Hepatocyte (in vitro differentiated cells): ENCODE measurements at regions not wholly inside any gene's neighbourhood (a gene's known extent, or its start where the extent isn't known, plus 50 kb on each side); places are given as distances from the start of the nearest gene placed in this dataset.
"Not testable (repeated sequence)": the region's sequence is repeated elsewhere in the genome, so short reads cannot be mapped to it uniquely, and the experiment has no call there.

Experiments
- DNase-seq: peaks from one replicate; pipeline ENCODE4 v3.0.0-alpha.2; 2016; ENCODE audit warnings: low spot score
- H2AFZ ChIP-seq: fragments of 200-600 bp; sonication (generic); 2 replicates; pipeline ENCODE4 v1.6.0; 2016; ENCODE audit warnings: antibody characterized with exemption, mild to moderate bottlenecking
- H3K27ac ChIP-seq: fragments of 200-600 bp; sonication (generic); 2 replicates; pipeline ENCODE4 v1.5.1; 2016; ENCODE audit warnings: mild to moderate bottlenecking
- H3K27me3 ChIP-seq: fragments of 200-600 bp; sonication (generic); 2 replicates; pipeline ENCODE4 v1.6.1; 2016
- H3K36me3 ChIP-seq: fragments of 200-600 bp; sonication (generic); replicated peaks from 2 replicates; pipeline ENCODE4 v1.5.1; 2016; ENCODE audit warnings: low read depth; ENCODE audit not compliant: insufficient read depth
- H3K4me1 ChIP-seq: fragments of 200-600 bp; sonication (generic); 2 replicates; pipeline ENCODE4 v1.5.1; 2016; ENCODE audit warnings: mild to moderate bottlenecking, moderate library complexity; ENCODE audit not compliant: insufficient read depth
- H3K4me2 ChIP-seq: fragments of 200-600 bp; sonication (generic); 2 replicates; pipeline ENCODE4 v1.6.0; 2016
- H3K4me3 ChIP-seq: fragments of 200-600 bp; sonication (generic); 2 replicates; pipeline ENCODE4 v1.5.1; 2016; ENCODE audit warnings: mild to moderate bottlenecking
- H3K79me2 ChIP-seq: fragments of 200-600 bp; sonication (generic); 2 replicates; pipeline ENCODE4 v1.6.0; 2017; ENCODE audit warnings: mild to moderate bottlenecking
- H3K9me2 ChIP-seq: fragments of 200-600 bp; sonication (generic); replicated peaks from 2 replicates; pipeline ENCODE4 v1.6.0; 2017; ENCODE audit warnings: mild to moderate bottlenecking; ENCODE audit not compliant: insufficient read depth
- H3K9me3 ChIP-seq: fragments of 200-600 bp; sonication (generic); 2 replicates; pipeline ENCODE4 v1.5.1; 2016; ENCODE audit warnings: low read depth, mild to moderate bottlenecking
- H4K20me1 ChIP-seq: fragments of 200-600 bp; sonication (generic); 2 replicates; pipeline ENCODE4 v1.6.0; 2016; ENCODE audit warnings: mild to moderate bottlenecking; ENCODE audit not compliant: insufficient read depth, poor library complexity, severe bottlenecking
- CTCF ChIP-seq: fragments of 200-600 bp; sonication (generic); IDR thresholded peaks from 2 replicates; pipeline ENCODE4 v1.5.1; 2016; ENCODE audit warnings: antibody characterized with exemption, mild to moderate bottlenecking; ENCODE audit not compliant: poor library complexity
- EZH2 ChIP-seq: fragments of 200-600 bp; sonication (generic); IDR thresholded peaks from 2 replicates; pipeline ENCODE4 v1.6.1; 2016; ENCODE audit warnings: antibody characterized with exemption, mild to moderate bottlenecking, borderline replicate concordance
- EZH2phosphoT487 ChIP-seq: fragments of 200-600 bp; sonication (generic); IDR thresholded peaks from one replicate; pipeline ENCODE4 v1.6.1; 2018; ENCODE audit warnings: antibody characterized with exemption, mild to moderate bottlenecking, low read depth, moderate library complexity; ENCODE audit not compliant: unreplicated experiment, severe bottlenecking
- WGBS: methylation state at CpG from one replicate; pipeline ENCODE4 v1.1.6; 2016; ENCODE audit warnings: low lambda C conversion rate; ENCODE audit errors: missing lambda C conversion rate; 5-methylcytosine and 5-hydroxymethylcytosine counted together

DNA sequence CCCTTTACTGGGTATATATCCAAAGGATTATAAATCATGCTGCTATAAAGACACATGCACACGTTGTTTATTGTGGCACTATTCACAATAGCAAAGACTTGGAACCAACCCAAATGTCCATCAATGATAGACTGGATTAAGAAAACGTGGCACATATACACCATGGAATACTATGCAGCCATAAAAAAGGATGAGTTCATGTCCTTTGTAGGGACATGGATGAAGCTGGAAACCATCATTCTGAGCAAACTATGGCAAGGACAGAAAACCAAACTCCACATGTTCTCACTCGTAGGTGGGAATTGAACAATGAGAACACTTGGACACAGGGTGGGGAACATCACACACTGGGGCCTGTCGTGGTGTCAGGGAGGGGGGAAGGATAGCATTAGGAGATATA lies 59.2 kb downstream of the CXorf49B start:
- H4K20me1 ChIP-seq, H3K36me3 ChIP-seq, H3K9me2 ChIP-seq, H3K27ac ChIP-seq, H3K4me3 ChIP-seq, H3K4me2 ChIP-seq, H3K79me2 ChIP-seq, H3K27me3 ChIP-seq, DNase-seq, H2AFZ ChIP-seq, H3K9me3 ChIP-seq, H3K4me1 ChIP-seq: not testable (repeated sequence)
- WGBS: 57% methylated on average over 4 of the region's 4 CpGs

GRCh38 chrX:71823391-71824057 lies 60.4 kb downstream of the CXorf49B start:
- no peak overlapping the region for H2AFZ ChIP-seq
- TF ChIP-seq EZH2: no peak
- no peak overlapping the region for H3K27ac ChIP-seq
- DNase-seq: no peak
- no peaks in the 10 kb centered on the region for H3K4me1 ChIP-seq
- H3K4me2 ChIP-seq: no peak overlapping the region
- H3K79me2 ChIP-seq: no peaks in the 10 kb centered on the region
- H3K4me3 ChIP-seq: no peak overlapping the region
- no peaks in the 10 kb centered on the region for H3K36me3 ChIP-seq
- H3K27me3 ChIP-seq: no peaks in the 10 kb centered on the region
- H3K9me2 ChIP-seq: no peaks in the 10 kb centered on the region
- WGBS: 79% methylated on average over 12 of the region's 12 CpGs
- H3K9me3 ChIP-seq: no peaks in the 10 kb centered on the region
- H4K20me1 ChIP-seq: no peaks in the 10 kb centered on the region

DNA sequence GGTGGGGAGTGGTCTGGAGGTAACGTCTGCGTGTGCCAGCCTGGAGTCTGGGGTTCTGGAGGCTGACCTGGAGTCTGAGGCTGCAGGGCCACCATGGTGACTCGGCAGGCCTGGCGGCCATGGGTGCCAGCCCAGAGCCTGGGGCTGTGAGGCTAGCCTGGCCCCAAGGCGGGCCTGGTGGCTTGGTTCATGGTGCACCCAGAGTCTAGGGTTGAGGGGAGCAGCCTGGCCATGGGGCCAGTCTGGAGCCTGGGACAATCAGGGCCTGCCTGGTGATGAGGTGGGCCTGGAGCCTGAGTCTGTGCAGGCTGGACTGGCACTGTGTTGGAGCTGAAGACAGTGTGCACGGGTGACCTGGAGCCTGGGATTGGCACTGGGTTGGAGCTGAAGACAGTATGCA lies 64.9 kb downstream of the CXorf49B start:
- Histone ChIP-seq H3K27ac (no peak overlapping the region), H3K79me2 (no peaks in the 10 kb centered on the region), H3K9me3 (no peaks in the 10 kb centered on the region), H3K9me2 (no peaks in the 10 kb centered on the region), H3K27me3 (no peaks in the 10 kb centered on the region), H3K36me3 (no peaks in the 10 kb centered on the region), H3K4me3 (no peak overlapping the region), H4K20me1 (no peaks in the 10 kb centered on the region), H3K4me2 (no peak overlapping the region), H3K4me1 (no peaks in the 10 kb centered on the region), H2AFZ (no peak overlapping the region)
- no peak for TF ChIP-seq CTCF
- no peak for TF ChIP-seq EZH2phosphoT487
- no peak for TF ChIP-seq EZH2
- DNase-seq: no peak
- WGBS: 65% methylated on average over 6 of the region's 6 CpGs

GRCh38 chrX:71838092-71838491 lies 72.6 kb upstream of the NHSL2 start:
- not testable (repeated sequence) for H3K27me3 ChIP-seq, H3K79me2 ChIP-seq, H3K9me2 ChIP-seq, H4K20me1 ChIP-seq, H3K4me2 ChIP-seq, H3K4me3 ChIP-seq, H3K4me1 ChIP-seq, H3K36me3 ChIP-seq, DNase-seq, H2AFZ ChIP-seq, H3K9me3 ChIP-seq, H3K27ac ChIP-seq
- WGBS: 69% methylated on average over 4 of the region's 4 CpGs

DNA sequence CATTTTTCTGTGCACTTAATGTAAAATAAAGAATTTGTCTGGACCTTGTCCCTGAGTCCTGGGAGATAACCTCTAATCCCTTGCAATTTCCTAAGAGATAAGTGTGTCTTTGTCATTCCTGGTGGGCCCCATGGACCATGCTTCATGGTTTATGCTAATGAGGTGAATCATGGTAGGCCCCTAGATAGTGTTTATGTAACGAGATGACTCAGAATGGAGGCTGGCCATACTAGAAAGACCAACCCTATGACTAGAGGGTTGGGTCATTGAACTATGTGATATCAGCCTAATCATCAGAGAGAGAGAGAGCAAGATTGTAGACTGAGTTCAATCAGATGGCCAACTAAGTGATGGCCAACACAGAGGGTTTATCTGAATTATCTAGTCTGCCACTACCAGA lies 64.2 kb upstream of the NHSL2 start:
- Histone ChIP-seq H3K4me2 (no peak overlapping the region), H3K4me3 (no peak overlapping the region), H3K9me3 (no peaks in the 10 kb centered on the region), H3K27me3 (no peaks in the 10 kb centered on the region), H3K27ac (no peak overlapping the region), H4K20me1 (no peaks in the 10 kb centered on the region), H3K36me3 (no peaks in the 10 kb centered on the region), H3K9me2 (no peaks in the 10 kb centered on the region), H2AFZ (no peak overlapping the region), H3K79me2 (no peaks in the 10 kb centered on the region), H3K4me1 (no peaks in the 10 kb centered on the region)
- DNase-seq: peak; percentile 49
- TF ChIP-seq EZH2phosphoT487 (no peak), EZH2 (no peak), CTCF (no peak)
- 61% methylated on average over 1 of the region's 1 CpG for WGBS
